Hematopoietic multipotent progenitor cell treated with erythropoietin and hydrocortisone succinate and interleukin-3 and kit ligand, for 6 days (in vitro differentiated cells): ENCODE measurements at regions not wholly inside any gene's neighbourhood (a gene's known extent, or its start where the extent isn't known, plus 50 kb on each side); places are given as distances from the start of the nearest gene placed in this dataset.

Experiments used
- DNase-seq: peaks from one replicate; pipeline ENCODE4 v3.0.0-alpha.2; 2015

DNA sequence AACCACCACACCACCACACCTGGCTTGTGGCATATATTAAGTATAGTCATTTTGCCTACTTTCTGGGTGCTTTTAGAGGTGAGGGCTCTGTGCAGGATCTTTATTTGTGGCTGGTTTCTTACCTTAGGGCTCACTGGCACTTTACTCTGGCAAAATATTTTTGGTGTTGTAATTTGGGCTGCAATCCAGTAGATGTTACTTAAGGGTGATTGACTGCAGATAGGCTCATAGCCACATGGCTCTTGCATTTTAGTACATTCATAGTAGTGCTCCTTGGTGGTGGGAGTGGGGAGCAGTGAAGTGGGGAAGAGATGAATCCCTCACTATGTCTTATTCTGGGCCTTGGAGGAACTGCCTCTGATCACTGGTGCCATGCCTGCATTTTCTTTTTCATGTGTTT, 376.1 kb upstream of the GRIN3A start:
- DNase-seq = no peak

DNA sequence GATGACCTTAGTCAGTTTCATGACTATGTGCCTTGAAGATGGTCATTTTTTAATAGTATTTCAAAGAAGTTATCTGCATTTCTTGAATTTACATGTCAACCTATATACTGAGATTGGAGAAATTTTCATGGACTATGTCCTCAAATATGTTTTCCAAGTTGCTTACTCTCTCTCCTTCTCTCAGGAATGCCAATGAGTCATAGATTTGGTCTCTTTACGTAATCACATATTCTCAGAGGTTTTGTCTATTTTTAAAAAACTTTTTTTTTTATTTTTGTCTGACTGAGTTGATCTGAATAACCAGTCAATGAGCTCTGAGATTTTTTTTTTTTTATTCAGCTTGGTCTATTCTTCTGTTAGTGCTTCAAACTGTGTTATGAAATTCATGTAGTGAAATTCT, 374.7 kb upstream of the GRIN3A start:
- no peak for DNase-seq

- DNase-seq = peak; percentile 49
Measured at GRCh38 chr9:102106439-102106838, 368.0 kb upstream of the GRIN3A start.

DNA sequence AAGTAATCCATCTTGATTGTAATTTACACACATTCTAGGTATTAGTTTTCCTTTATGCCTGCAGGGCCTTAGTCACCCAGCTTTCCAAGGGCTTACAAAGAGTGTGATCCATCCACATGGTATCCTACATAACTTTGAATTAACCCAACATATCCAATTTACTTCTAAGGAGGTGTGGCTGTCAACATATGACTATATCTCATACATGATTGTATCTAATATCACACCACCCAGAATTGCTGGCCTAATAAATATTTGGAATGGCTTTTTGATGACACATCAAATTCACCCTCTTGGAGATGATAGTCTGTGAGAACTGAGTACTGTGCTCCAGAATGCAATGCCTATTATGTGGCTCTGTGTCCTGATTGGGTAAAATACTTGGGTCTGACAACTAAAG, 363.3 kb upstream of the GRIN3A start:
- DNase-seq = no peak

DNA sequence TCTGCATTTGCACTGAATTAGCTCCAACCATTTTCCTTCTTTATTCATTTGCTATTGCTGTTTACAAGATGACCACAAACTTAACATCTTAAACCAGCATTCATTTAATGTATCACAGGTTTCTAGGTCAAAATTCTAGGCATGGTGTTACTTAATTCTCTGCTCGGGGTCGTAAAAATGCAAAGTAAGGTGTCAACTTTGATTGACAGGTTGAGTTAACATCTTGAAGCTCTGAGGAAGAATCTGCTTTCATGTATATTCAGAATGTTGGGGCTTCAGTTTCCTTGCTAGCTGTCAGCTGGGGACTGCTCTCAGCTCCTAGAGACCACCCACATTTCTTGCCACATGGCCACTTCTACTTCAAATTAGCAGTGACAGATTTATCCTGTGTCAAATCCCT, 348.7 kb upstream of the GRIN3A start:
- DNase-seq = no peak

DNA sequence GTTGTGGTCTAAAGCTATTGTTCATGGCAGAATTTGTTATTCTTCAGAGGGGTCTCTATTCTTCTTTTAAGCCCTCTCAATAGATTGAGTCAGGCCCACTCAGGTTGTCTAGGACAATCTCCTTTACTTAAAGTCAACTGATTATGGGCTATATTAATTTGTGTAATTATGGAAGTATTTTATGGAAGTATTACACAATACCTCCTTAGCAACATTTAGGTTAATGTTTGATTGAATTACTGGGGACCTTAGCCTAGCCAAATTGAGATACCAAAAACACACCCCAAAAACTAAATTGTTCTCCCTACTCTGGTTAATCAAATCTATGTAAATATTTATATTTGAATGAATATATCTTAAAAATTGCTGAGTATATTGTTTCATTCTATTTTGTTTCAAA, 347.1 kb upstream of the GRIN3A start:
- no peak for DNase-seq

DNA sequence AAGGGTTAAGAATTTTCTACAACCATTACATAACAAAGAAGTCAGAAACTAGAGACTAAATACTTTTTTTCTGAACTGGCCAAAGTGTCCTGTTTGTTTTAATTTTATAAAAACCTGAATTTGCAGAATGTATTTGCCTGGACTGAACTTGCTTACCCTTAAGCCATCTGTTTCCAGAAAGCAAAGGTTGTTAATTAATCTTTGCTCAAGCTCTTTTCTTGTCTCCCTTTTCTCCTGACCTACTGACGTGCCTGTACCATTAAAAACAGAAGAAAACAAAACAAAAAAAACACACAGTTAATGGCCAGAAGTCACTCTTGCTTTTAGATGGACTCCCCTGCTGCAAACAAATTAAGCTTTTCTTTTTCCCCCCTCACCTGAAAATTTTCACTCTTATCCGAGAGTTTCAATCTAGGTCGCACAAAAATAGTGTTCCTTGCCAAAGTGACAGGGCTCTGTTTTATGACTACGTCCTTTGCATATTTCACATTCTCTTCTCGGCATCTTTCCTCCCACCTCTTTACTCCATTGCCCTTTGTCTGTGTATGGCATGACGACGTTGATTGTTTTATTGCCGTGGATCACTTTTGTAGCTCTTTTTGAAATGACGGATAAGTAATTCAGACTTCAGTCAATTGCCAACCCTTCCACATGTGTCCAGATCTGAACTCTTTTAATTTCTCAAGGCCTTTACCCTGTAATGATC, 333.8 kb upstream of the GRIN3A start:
- DNase-seq = no peak

DNA sequence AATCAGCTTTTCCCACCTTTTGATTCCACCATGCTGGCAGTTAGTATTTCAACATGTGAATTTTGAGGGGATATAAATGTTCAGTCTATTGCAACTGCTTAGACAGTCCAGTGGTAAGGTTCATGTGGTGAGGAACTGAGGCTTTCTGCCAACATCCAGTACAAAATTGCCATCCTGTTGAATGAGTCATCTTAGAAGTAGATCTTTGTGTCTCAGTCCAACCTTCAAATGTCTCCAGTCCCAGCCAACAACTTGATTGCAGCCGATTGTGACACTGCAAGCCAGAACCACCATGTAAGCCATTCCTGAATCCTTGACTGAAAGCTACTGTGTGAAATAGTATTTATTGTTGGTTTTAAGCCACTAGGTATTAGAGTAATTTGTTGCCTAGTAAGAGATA, 331.5 kb upstream of the GRIN3A start:
- DNase-seq = no peak

GRCh38 chr9:102054811-102055210, 316.4 kb upstream of the GRIN3A start:
- no peak for DNase-seq

- no peak for DNase-seq
Measured at GRCh38 chr9:102049586-102050246, 311.3 kb upstream of the GRIN3A start.

GRCh38 chr9:102047549-102047948, 309.1 kb upstream of the GRIN3A start:
- DNase-seq = no peak

- DNase-seq = no peak
Measured at GRCh38 chr9:102044133-102044532, 305.7 kb upstream of the GRIN3A start.

GRCh38 chr9:102038006-102038405, 299.6 kb upstream of the GRIN3A start:
- no peak for DNase-seq

- no peak for DNase-seq
Measured at GRCh38 chr9:102035929-102036328, 297.5 kb upstream of the GRIN3A start.

DNA sequence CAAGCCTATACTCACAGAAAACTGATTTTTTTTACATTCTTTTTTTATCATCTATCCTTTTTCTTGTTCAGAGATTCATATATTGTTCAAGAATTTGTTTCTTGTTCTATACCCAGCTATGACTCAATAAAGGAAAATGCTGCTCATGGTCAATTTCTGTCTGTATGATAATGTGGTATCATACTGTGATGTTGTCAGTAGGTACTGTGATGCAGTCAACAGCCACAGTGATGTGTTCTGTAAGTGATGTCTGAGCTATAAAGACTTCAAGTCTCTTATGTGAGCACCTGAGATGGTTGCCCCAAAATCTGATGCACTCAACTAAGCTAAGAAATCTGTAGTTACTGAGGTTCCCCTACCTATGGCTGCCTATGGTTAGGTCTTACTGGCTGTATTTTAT, 294.2 kb upstream of the GRIN3A start:
- DNase-seq = no peak

DNA sequence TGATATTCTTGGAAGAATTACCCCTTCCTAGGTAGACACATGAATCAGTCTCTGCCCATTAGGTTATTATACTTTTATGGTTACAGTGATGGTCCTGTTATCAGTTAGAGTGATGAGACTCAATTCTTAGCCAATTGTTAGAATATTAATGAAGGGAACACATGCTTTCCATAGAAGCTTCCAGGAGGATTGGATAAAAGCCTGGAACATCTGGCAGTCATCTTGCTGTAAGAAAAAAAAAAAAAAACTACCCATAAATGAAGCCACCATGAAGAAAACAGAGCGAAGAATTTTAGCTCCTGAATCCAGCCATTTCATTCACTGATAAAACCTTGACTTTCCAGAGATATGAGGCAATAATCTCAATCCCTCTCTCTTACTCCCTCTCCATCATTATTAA, 262.5 kb upstream of the GRIN3A start:
- DNase-seq = no peak

DNA sequence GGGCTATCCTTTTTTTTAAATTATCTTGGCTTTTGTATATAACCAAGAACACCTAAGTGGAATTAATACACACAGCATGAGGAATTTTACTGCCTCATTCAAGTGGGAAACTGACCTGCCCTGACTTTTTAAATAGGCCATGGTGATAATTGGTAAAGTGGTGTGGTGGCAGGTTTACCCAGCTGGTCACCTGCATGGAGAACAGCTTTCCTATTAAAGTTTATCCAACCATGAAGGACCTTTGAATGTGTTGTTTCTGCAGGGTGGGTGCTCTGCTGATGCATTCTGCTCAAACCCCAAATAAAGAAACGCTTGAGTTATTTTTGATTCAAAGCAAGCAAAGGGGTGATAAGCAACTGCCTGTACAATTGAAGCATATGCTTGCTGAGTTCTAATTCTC, 261.0 kb upstream of the GRIN3A start:
- DNase-seq = no peak

DNA sequence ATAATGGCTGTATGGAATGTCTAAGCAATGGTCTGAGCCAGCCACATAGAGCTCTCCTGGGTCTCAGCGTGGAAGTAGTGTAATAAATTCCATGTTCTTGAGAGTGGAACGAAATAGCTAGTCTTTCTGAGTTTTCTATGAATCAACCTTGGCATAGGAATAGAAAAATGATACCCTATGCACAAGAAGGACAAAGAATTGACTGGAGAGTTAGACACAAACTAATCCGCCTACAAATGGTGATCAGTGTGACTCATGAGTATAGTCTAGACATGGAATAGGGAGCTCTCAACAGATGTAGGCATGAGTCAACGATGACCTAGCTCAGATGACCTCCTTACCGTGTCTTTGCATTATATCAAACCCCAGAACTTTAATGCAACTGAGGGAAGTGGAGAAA, 256.8 kb upstream of the GRIN3A start:
- DNase-seq = no peak

- DNase-seq = no peak
Measured at GRCh38 chr9:101993771-101994170, 255.3 kb upstream of the GRIN3A start.

DNA sequence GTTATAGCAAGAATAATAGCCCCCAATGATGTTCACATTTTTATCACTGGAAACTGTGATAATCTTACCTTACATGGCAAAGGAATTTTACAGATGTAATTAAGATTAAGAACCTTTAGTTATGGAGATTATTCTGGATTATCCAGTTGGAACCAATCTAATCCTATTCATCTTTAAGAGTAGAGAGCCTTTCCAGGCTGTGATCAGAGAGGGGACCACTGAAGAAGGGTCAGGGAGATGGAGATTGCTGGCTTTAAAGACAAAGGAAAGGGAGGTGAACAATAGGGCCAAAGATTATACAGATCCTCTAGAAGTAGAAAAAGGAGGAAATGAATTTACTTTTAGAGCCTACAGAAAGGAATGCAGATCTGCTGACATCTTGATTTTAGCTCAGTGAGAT, 253.5 kb upstream of the GRIN3A start:
- DNase-seq = no peak

GRCh38 chr9:101977614-101978210, 239.3 kb upstream of the GRIN3A start:
- DNase-seq = peak; percentile 55

- no peak for DNase-seq
Measured at GRCh38 chr9:101970609-101971008, 232.2 kb upstream of the GRIN3A start.

- no peak for DNase-seq
Measured at GRCh38 chr9:101968392-101968791, 229.9 kb upstream of the GRIN3A start.

- no peak for DNase-seq
Measured at GRCh38 chr9:101966691-101967090, 228.2 kb upstream of the GRIN3A start.

DNA sequence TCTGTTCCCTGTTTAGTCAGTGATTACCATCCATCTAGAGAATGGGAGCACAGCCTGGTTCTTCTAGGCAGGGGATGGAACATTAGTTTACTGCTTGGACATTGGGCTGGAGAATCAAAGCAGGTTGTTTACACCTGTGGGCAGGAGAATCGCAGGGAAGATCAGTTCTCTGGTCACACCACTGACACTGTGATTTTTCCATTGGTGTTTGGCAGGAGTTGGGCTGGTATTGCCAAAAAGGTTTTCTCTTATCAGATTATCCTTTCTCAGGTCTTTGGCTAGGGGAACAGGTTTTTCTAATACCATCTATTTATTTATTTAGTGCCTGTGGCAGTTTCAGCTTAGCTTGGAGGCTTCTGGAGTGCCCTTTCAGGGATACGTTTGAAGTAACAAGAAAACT, 219.3 kb upstream of the GRIN3A start:
- no peak for DNase-seq
